Astrocyte of the hippocampus (primary cell): ENCODE measurements at regions not wholly inside any gene's neighbourhood (a gene's known extent, or its start where the extent isn't known, plus 50 kb on each side); places are given as distances from the start of the nearest gene placed in this dataset.
A peak's percentile ranks its signal among the peaks of the same experiment; 100 is the strongest.

Source experiments
- DNase-seq: peaks from one replicate; pipeline ENCODE4 v3.0.0; 2011; ENCODE audit warnings: low read depth, low spot score

GRCh38 chr4:11643081-11643480, 214.4 kb upstream of the HS3ST1 start:
- DNase-seq = peak; percentile 30

GRCh38 chr4:11640584-11640983, 211.9 kb upstream of the HS3ST1 start:
- DNase-seq = no peak

DNA sequence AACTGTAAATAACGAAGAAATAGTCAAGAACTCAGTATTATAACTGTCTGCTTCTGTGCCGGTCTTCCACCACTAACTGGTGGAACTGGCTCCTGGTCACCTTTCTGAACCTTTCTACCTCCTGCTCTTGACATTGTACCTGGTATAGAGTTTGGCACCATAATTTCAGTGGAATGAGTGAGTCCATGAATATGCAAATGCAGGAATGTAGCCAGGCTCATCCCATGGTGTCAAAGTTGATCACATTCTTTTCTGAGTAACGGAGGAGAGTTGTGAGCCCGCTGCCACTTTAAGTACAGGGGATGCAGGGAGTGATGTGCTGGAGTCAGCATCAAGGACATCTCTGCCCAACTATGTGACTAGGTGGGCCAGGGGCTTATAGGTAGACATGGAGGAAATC, 207.9 kb upstream of the HS3ST1 start:
- no peak for DNase-seq

DNA sequence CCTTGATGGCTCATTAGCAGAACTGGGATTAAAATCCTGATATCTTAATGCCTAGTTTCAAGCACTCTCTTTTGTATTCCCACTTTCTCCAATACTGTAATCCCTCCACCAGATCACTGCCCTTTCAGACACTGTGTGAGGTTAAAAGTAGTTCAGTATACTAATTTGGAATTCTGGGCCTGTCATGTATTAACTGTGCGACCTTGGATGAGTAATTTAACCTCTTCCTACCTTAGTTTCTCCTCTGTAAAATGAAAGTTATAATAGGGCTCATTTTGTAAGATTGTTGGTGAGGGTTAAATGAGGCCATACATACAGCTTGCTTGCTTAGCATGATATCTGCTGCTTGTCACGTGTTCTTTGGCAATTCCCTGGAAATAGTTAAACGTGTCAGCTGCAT, 207.3 kb upstream of the HS3ST1 start:
- DNase-seq = no peak

- DNase-seq = peak; percentile 81
Measured at GRCh38 chr4:11635342-11635741, 206.6 kb upstream of the HS3ST1 start.

DNA sequence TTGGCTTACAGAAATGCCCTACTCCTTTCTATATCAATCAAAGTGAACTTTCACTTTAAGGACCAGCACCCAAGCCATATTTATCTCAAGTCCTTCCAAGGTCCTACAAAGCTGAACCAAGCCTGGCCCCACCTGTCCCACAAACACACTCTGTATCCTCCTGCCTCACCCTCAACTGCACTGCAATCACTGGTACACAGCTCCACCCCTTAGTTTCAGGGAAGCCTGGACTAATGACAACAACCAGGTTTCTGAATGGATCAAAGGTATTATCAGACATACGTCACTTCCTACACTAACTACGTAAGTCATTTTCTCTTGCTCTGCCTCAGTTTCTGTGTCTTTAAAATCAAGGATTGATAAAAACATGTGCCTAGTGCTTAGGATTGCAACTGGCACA, 205.6 kb upstream of the HS3ST1 start:
- no peak for DNase-seq

DNA sequence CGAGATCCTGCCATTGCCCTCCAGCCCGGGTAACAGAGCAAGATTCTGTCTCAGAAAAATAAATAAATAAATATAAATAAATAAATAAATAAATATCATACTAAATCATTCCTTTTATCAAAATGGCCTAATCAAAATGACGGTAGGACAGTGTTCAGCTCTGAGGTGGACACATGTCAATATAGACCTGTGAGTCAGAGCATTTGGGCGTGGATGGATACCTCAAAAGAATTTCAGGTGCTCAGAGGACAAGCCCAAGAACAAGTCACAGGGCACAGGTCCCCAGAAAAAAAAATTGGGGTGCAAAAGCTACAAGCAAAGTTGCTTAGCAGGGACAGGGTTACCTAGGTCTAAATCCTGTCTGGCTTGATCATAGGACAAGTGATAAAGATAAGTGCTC, 204.7 kb upstream of the HS3ST1 start:
- DNase-seq = no peak

- DNase-seq = no peak
Measured at GRCh38 chr4:11632483-11632882, 203.8 kb upstream of the HS3ST1 start.

DNA sequence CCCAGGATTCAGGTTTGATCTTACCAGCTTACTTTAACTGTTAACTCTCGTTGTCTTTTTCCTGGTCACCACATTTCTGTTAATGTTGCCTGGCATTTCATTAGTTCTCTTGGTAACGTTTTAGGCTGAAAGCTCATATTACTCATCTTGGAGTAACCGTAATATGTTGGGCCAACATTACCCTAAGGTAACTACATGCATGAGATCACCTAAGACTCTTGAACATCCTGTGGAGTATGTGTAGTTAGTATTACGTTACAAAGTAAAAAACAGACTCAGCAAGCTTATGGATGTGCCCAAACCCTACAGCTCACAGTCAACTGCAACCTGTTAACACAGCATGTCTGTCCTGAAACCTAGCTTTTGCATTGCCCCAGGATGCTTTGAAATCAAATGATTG, 203.3 kb upstream of the HS3ST1 start:
- DNase-seq = no peak

DNA sequence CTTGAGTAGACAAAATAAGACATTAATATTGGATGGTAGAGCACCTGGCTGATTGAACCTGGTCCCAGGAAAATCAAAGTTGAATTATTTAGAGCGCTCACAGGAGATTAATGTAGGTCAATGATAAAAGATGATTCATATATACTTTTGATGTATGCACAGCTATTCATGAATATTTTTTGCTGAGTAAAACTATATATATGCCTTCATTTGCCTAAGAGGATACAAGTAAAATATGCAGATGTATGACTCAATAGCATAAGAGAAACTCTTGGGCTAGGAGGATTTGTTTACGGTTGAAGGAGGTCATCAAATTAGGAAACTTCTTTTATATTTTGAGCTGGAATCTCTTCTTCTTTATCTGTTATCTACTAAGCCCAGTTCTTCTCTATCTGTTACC, 202.7 kb upstream of the HS3ST1 start:
- no peak for DNase-seq

DNA sequence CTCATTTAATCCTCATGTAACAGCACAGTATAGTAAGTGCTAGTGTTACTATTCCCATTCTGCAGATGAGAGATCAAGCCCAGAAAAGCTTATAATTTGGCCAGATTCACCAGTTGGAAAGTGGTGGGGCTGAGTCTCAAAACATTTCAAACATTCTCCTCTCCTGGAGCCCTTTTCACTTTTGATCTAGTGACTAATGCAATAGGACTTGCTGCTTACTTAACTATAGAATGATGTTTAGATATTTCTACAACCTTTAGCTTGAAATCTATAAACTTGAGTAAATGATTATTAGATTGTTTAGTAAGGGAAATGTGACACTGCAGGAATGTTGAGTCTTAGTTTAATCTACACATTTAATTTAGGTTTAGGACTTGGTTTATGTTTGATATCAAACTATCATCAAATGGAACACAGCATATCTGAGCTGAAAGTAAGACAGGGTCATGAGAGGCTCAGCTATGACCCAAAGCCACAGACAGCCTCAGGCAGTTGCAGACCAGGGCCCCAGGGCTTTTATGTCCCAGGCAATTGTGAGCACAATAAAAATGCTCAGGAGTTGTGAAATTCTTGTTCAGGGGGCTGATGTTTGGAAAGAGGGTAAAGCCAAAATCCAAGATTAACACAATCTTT, 199.5 kb upstream of the HS3ST1 start:
- peak; percentile 38 for DNase-seq

DNA sequence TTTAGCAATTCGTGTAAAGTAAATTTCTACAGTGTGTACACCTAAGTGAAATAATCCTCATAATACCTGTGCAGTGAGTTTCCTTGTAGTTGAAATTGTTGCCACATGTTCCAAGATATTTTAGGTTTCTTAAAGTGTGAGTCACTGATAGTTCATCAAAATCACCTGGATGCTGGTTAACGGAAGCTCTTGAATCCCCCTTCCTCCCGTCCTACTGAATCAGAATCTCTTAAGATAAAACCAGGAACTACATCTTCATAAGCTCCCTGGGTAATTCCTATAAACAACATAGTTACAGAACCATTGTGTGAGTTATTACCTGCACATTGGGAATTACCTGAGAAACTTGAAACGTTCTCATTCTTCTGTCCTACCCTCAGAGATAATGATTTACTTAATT, 197.4 kb upstream of the HS3ST1 start:
- DNase-seq = no peak

DNA sequence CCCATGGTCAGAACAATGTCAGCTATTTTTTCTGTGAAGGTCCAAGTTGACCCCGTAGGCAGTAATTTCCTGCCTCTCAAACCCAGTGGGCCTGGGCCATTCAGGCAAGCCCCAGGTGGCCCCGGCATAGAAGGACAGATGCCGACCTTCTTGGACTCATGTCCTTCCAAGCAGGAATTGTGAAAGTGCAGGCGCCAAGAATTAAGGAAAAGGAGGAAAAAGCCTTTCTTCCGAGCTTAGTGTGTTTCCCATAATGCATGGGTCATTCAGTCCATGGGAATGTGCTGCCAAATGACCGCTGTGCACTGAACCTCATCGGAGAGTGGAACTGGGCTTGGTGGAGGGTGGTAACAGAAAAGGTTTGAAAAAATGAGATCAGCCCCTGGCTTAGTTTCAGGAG, 196.5 kb upstream of the HS3ST1 start:
- DNase-seq = no peak

- no peak for DNase-seq
Measured at GRCh38 chr4:11624370-11624769, 195.7 kb upstream of the HS3ST1 start.

DNA sequence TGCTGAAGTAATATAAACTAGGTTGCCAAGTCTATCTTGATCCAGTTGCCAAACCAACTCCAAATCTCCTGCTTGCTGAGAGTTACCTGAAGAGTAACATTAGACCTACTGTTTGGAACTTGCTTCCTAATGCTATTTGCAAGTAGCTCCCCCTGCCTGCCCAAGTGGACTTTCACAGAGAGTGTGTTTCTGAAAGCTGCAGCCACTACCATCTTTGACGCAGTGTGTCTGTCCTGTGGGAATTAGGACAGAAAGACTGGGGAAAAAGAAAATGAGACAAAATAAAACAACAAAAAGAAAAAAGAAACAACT, 195.0 kb upstream of the HS3ST1 start:
- DNase-seq = peak; percentile 20

- no peak for DNase-seq
Measured at GRCh38 chr4:11622961-11623725, 194.4 kb upstream of the HS3ST1 start.

GRCh38 chr4:11620861-11621260, 192.2 kb upstream of the HS3ST1 start:
- no peak for DNase-seq

GRCh38 chr4:11618666-11619282, 190.1 kb upstream of the HS3ST1 start:
- no peak for DNase-seq

- no peak for DNase-seq
Measured at GRCh38 chr4:11616856-11617255, 188.2 kb upstream of the HS3ST1 start.

- no peak for DNase-seq
Measured at GRCh38 chr4:11615601-11616000, 186.9 kb upstream of the HS3ST1 start.

DNA sequence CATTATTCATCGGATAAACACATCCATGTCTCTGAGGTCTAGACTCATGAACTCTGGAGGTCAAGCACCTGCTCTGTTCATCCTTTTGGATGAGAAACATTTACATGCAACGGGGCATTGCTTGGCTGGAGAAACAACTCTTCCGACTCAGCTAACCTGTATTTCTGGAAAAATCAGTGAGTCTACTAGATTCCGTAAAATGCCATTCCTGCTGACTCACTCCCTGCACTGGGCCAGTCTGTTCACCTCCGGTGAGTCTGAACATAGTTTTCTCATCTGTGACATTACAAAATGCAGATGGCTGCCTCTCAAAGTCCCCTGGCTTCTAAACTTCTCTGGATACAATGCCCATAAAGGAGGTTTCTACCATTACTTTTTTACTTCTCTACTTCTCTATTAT, 185.7 kb upstream of the HS3ST1 start:
- peak; percentile 66 for DNase-seq

- DNase-seq = no peak
Measured at GRCh38 chr4:11611868-11612267, 183.2 kb upstream of the HS3ST1 start.

DNA sequence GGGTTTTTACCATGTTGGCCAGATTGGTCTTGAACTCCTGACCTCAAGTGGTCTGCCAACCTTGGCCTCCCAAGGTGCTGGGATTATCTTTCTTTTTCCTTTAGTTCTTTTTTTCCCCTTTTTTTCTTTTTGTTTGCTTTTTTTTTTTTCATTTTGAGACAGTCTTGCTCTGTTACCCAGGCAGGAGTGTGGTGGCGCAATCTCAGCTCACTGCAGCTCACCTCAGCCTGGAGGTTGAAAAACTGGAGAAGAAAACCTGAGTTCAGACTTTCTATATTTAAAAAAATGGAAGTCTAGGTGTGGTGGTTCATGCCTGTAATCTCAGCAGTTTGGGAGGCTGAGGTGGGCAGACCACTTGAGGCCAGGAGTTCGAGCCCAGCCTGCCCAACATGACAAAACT, 181.1 kb upstream of the HS3ST1 start:
- DNase-seq = no peak
